Glutamatergic neuron (in vitro differentiated cells): ENCODE measurements at regions not wholly inside any gene's neighbourhood (a gene's known extent, or its start where the extent isn't known, plus 50 kb on each side); places are given as distances from the start of the nearest gene placed in this dataset.

Experiments
- DNase-seq: peaks from one replicate; pipeline ENCODE4 v3.0.0; 2022
- H3K27ac Mint-ChIP-seq: one replicate; pipeline ENCODE4 v1.8.0; 2020; ENCODE audit warnings: mild to moderate bottlenecking, mixed read lengths, inconsistent platforms; ENCODE audit not compliant: unreplicated experiment
- H3K27me3 Mint-ChIP-seq: one replicate; pipeline ENCODE4 v1.8.0; 2020; ENCODE audit warnings: mild to moderate bottlenecking, moderate library complexity, mixed read lengths, inconsistent platforms; ENCODE audit not compliant: unreplicated experiment
- H3K36me3 Mint-ChIP-seq: one replicate; pipeline ENCODE4 v1.8.0; 2020; ENCODE audit warnings: mild to moderate bottlenecking, mixed read lengths, inconsistent platforms; ENCODE audit not compliant: unreplicated experiment
- H3K4me1 Mint-ChIP-seq: one replicate; pipeline ENCODE4 v1.8.0; 2020; ENCODE audit warnings: mild to moderate bottlenecking, low read depth, mixed read lengths, inconsistent platforms; ENCODE audit not compliant: unreplicated experiment
- H3K4me3 Mint-ChIP-seq: one replicate; pipeline ENCODE4 v1.8.0; 2020; ENCODE audit warnings: mild to moderate bottlenecking, mixed read lengths, inconsistent platforms; ENCODE audit not compliant: unreplicated experiment
- H3K9me3 Mint-ChIP-seq: one replicate; pipeline ENCODE4 v1.8.0; 2020; ENCODE audit warnings: mild to moderate bottlenecking, moderate library complexity, mixed read lengths, inconsistent platforms; ENCODE audit not compliant: unreplicated experiment
- CTCF ChIP-seq: fragments of 200-600 bp; sonication (generic); IDR thresholded peaks from one replicate; pipeline ENCODE4 v1.5.0; 2021; ENCODE audit not compliant: partially characterized antibody, unreplicated experiment

GRCh38 chr22:48696371-48696770, 1131.3 kb downstream of the BRD1 start:
- Mint-ChIP-seq H3K9me3 (peaks cover 18% of the 10 kb centered on the region), H3K27ac (no peak overlapping the region), H3K27me3 (peaks cover 12% of the 10 kb centered on the region), H3K36me3 (peaks cover 11% of the 10 kb centered on the region), H3K4me1 (peaks cover 2% of the 10 kb centered on the region), H3K4me3 (no peak overlapping the region)
- no peak for TF ChIP-seq CTCF
- no peak for DNase-seq

- H3K9me3 Mint-ChIP-seq, result peaks cover 19% of the 10 kb centered on the region
- no peak overlapping the region for H3K4me3 Mint-ChIP-seq
- no peak for TF ChIP-seq CTCF
- no peak overlapping the region for H3K27ac Mint-ChIP-seq
- H3K36me3 Mint-ChIP-seq, result peaks cover 11% of the 10 kb centered on the region
- H3K27me3 Mint-ChIP-seq, result peaks cover 12% of the 10 kb centered on the region
- peaks cover 2% of the 10 kb centered on the region for H3K4me1 Mint-ChIP-seq
- DNase-seq, result no peak
Observed at GRCh38 chr22:48695731-48696305, 1131.9 kb downstream of the BRD1 start.

GRCh38 chr22:48695251-48695650, 1132.4 kb downstream of the BRD1 start:
- no peak for DNase-seq
- Mint-ChIP-seq H3K9me3 (peaks cover 19% of the 10 kb centered on the region), H3K4me1 (peaks cover 2% of the 10 kb centered on the region), H3K27me3 (peaks cover 12% of the 10 kb centered on the region), H3K27ac (no peak overlapping the region), H3K4me3 (no peak overlapping the region), H3K36me3 (peaks cover 11% of the 10 kb centered on the region)
- TF ChIP-seq CTCF, result no peak

- TF ChIP-seq CTCF, result no peak
- Mint-ChIP-seq H3K9me3 (peaks cover 15% of the 10 kb centered on the region), H3K36me3 (peaks cover 11% of the 10 kb centered on the region), H3K4me3 (no peak overlapping the region), H3K4me1 (no peaks in the 10 kb centered on the region), H3K27me3 (peaks cover 8% of the 10 kb centered on the region), H3K27ac (no peak overlapping the region)
- no peak for DNase-seq
Observed at GRCh38 chr22:48694296-48694883, 1133.3 kb downstream of the BRD1 start.

GRCh38 chr22:48693377-48694135, 1134.1 kb downstream of the BRD1 start:
- no peak for TF ChIP-seq CTCF
- Mint-ChIP-seq H3K27ac (no peak overlapping the region), H3K4me1 (no peaks in the 10 kb centered on the region), H3K27me3 (peaks cover 8% of the 10 kb centered on the region), H3K9me3 (peaks cover 12% of the 10 kb centered on the region), H3K4me3 (no peak overlapping the region), H3K36me3 (peaks cover 11% of the 10 kb centered on the region)
- DNase-seq, result no peak
